ENCODE measurements at regions not wholly inside any gene's neighbourhood (a gene's known extent, or its start where the extent isn't known, plus 50 kb on each side); places are given as distances from the start of the nearest gene placed in this dataset.

GRCh38 chr12:115137812-115138521 is 454.0 kb upstream of the TBX3 start:
- TF ChIP-seq CTCF (IDR thresholded peaks at IDR 0.05; ENCODE audit: low read depth, low read length, missing input control) = no peak
- no peak for TF ChIP-seq FOXA1 (IDR thresholded peaks at IDR 0.05)
- TF ChIP-seq EGR1 (IDR thresholded peaks at IDR 0.05; ENCODE audit: low read depth in 2 of 2) = no peak
- TF ChIP-seq YY1 (IDR thresholded peaks at IDR 0.05) = no peak
- TF ChIP-seq SP1 (IDR thresholded peaks at IDR 0.05) = no peak
- TF ChIP-seq REST (IDR thresholded peaks at IDR 0.05) = no peak
- TF ChIP-seq ATF3 (IDR thresholded peaks at IDR 0.05) = no peak
- TF ChIP-seq JUND (IDR thresholded peaks at IDR 0.05) = no peak
- no peak for TF ChIP-seq TAF1 (conservative IDR thresholded peaks at IDR 0.05)
- TF ChIP-seq GABPA (IDR thresholded peaks at IDR 0.05 in 1 of 2, conservative IDR thresholded peaks at IDR 0.05 in 1 of 2) = no peak
- TF ChIP-seq RAD21 (IDR thresholded peaks at IDR 0.05) = no peak
- TF ChIP-seq HNF4A (conservative IDR thresholded peaks at IDR 0.05) = no peak
- no peak for TF ChIP-seq RXRA (IDR thresholded peaks at IDR 0.05)
- no peak for TF ChIP-seq HNF4G (IDR thresholded peaks at IDR 0.05)

Measured in liver (tissue), 3 donors.